ENCODE measurements at regions not wholly inside any gene's neighbourhood (a gene's known extent, or its start where the extent isn't known, plus 50 kb on each side); places are given as distances from the start of the nearest gene placed in this dataset.

GRCh38 chr10:3708852-3709251 is 76.2 kb downstream of the KLF6 start:
- TF ChIP-seq CTCF (IDR thresholded peaks at IDR 0.05) (no peak), POLR2A (IDR thresholded peaks at IDR 0.05) (no peak)

Data from right lobe of liver (tissue), 4 donors.